Stimulated activated CD8-positive, alpha-beta memory T cell treated with anti-CD3 and anti-CD28 coated beads, Interleukin-15, amount 100 ng/mL, for 4 hours (primary cell): ENCODE measurements at regions not wholly inside any gene's neighbourhood (a gene's known extent, or its start where the extent isn't known, plus 50 kb on each side); places are given as distances from the start of the nearest gene placed in this dataset.

Source experiments
- DNase-seq, 2 donors: peaks; one replicate each; pipeline ENCODE4 v3.0.0-alpha.2; 2020; ENCODE audit warnings: low read depth in 2 of 2

DNA sequence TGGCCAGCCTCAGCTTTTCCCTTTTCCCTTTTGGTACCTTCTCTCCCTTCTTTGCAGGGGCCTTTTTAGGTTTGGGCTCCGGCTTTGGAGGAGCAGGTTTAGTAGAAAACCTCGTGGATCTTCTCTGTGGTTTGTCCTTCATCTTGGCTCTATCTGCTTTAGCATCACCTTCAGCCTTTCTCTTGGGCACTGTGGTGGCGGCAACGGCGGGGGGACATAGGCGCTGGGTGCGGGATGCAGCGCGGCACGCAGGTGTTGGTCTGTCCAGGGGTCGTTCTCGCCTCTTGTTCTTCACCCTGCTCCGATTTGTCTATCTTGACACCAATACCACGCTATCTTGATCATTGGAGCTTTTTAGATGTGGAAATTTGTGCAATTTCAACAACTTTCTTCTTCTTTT lies 64.5 kb upstream of the SMAD3 start:
- DNase-seq, result no peak

DNA sequence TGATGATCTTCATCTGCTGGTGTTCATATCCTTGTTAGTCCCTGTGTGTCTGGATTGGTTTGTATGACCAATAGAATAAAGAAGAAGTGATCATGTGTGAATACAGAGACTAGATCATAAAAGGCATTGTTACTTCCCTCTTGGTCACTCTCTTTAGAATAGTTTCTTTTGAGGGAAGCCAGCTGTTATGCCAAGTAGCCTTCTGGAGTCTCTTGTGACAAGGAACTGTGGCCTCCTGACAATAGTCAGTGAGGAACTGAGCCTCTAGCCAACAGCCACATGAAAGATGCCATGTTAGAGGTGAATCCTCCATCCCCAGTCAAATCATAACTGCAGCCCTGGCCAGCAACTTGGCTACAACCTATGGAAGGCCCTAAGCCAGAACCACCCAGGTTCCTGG lies 63.0 kb upstream of the SMAD3 start:
- no peak for DNase-seq

DNA sequence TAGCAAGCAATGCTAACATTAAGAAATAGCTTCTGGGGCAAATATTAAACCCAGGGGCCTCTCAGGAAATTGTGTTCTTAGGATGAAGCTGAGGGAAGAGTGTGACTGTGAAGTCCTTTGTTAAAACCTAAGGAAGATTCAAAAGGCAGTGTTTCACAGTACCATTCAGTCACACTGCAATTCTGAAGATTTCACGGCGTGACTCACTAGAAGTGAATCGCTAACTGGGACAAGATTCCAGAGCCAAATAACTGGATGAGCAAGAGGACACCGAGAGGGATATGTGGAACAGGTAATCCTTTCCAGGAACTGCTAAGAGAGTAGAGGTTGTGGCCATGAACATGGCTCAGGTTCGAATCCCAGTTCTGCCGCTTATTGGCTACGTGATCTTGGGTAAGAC lies 61.8 kb upstream of the SMAD3 start:
- DNase-seq, result no peak

DNA sequence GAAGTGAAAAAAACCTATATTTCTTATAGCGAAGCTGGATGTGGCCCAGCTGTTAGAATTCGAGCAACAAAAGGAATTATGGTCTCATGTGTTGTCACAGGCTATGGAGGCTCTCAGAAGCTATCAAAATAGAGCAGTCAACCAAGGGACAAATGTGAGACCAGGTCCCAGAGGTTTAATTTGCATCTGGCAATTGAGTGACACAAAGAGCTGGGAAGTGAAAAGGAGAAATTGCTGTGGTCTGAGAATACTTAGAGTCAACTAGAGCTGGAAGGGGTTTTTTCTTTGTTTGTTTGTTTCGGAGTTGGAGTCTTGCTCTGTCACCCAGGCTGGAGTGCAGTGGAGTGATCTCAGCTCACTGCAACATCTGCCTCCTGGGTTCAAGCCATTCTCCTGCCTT lies 61.3 kb upstream of the SMAD3 start:
- no peak for DNase-seq

DNA sequence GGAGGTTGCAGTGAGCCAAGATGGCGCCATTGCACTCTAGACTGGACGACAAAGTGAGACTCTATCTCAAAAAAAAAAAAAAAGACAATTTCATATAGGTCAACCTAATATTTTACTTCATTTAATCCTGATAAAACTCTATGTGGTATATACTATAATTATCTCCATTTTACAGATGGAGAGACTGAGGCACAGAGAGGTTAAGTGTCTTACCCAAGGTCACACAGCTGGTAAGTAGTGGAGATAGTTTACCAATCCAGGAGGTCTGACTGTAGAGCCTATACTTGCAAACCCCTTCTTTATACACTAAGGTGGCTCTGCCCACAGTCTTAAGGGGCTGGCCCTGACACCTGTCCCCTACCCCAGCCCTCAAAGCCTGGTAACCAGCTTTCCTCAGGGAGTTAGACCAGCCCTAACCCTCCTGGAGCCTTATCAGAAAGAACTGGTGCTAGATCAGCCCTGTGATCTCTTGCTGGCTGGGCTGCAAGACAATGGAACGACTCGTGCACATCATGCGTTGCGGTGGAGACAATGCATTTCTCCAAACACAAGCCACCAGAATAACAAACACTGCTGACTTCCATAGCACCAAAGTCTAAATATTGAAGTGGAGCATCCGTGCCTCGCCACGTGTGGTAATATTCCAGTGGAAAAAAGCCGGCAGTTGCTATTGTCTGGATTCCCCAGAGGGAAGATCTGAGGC lies 60.0 kb upstream of the SMAD3 start:
- no peak for DNase-seq

DNA sequence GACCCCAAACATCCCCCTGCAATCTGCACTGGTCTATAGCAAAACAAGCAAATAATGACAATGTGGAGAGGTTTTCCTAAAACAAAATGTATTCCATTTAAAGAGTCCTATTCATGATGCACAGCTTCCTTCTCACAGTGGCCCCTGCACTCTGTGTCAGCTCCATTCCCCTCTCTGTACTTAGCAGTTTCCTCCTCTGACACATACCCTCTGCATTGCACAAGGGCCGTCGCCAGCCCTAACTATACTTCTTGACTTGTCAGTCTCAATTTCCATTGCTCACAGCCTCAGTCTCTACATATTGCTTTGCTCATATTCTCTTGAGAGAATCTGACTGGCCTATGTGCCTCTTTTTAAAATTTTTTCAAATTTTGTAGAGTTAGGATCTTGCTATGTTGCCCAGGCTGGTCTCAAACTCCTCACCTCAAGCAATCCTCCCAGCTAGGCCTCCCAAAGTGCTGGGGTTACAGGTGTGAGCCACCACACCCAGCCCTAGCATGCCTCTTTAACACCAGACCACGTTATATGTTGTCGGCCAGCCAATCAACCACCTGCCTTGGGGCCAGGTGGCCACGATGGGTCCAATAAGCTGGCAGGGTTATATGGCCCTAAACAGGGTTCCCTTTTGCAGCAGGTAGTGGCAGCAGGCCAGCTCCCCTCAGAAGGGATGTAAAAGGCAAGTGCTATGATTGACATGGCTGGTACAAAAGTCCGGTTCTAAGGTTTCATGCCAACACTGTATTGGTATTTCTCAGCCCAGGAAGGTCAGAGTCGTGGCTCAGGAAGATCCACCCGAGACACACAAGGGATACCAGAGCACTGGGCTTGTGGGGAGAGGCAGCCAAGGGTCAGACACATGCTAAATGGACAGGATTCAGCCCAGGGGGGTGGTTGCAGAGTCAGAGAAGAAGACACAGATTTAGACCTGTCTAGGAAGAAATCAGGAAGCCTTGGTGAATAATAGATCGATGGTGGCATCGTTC lies 59.0 kb upstream of the SMAD3 start:
- DNase-seq, result no peak

DNA sequence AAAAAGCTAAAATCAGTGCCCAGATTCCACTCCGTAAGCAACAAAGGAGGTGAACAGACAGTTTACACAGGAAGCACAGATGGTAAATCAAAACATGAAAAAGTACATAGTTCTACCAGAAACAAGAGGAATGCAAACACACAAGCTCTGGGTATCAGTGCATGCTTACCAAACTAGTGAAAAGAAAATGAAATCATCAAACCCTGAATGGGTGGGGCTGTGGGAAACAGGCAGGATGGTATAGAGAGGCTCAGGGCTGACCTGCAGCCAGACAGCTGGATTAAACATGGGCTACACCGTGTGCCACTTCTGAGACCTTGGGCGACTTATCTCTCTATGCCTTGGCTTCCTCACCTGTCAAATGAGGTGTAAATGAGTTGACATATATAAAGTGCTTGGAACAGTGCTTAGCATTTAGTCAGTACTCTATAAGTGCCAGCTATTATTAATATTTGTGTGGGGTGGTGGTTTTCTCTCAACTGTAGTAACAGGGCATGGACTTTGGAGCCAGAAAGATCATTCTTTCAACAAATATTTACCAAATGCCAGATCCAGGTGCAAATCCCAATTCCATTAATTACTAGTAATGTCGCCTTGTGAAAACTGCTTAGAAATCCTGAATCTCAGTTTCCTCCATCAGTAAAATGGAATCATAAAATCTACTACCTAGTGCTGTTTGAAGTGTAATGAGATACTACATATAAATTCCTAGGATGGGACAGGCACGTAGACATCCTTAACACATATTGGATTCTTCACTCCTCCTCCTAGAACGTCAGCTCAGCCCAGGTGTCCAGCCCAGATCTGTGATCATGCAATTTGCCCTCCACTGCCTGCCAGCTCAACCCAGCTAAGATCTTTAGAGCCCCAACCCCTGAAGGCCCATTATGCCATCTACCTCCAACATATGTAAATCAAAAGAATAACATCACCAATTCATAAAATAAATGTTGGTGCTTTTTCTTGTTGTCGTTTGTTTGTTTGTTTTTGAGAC lies 55.5 kb upstream of the SMAD3 start:
- no peak for DNase-seq

DNA sequence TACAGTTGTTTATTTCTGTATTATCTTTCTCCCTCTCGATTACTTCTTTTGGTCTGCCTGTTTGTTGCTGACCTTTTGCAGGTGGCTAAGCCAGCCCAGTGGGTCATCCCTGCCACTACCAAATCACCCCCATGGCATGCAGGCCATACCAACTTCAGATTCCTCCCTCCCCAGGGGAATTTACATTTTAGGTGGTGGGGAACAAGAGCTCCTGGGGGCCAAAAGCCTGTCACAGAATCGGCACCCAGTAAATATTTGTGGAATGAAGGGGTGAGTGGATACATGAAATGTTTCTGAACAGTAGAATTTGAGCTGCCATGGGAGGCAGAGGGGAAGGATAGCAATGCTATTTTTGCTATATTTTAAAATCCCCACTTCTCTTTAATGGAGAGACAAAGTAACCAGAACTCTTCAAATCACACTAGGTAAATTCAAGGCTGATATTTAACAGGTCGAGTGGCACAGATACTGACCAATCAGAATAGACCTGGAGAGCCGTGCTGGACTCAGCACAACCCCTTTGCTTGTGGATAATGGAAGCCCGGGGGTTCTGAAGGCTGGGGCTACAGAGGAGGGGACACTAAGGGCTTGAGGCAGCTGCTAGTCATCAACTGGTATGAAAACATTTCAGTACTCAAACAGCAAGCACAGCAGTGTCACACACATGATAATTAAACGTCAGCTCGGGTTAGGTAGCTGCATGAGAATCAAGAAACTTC lies 54.3 kb upstream of the SMAD3 start:
- DNase-seq, result no peak

DNA sequence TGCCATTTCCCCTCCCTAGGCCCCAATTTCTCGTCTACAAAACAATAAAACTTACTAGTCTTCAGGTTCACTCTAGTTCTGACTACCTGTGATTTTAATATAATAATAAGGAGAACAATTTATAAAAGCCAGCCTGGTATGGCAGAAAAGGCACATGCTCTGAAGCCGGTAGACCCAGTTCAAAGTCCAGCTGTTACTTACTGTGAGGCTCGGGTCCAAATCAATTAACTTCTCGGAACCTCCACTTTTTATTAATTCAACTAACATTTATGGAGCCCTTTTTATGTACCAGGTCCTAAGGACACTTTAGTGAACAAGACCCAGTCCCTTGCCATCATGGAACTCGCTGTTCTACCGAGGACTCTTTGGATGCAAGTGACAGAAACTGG lies 53.8 kb upstream of the SMAD3 start:
- no peak for DNase-seq

DNA sequence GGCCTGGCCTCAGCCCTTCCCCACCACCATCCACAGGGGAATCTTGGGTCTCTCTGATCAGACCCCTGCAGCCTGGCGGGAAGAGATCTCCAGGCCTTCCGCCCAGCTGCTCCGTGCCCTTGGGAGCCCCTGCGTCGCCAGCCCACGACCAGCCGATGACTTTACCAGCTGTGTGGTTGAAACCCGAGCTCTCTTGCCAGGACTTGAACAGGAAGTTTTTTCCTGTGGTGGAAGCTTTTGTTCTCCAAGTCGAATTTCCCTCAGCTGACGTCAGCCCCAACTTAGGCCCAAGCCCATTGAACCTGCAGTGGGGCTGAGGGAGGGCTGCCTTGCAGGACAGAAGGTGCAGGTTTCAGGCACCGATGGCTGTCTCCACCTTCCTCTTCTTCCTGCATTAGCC lies 51.7 kb upstream of the SMAD3 start:
- no peak for DNase-seq
